ENCODE measurements at regions not wholly inside any gene's neighbourhood (a gene's known extent, or its start where the extent isn't known, plus 50 kb on each side); places are given as distances from the start of the nearest gene placed in this dataset.

DNA sequence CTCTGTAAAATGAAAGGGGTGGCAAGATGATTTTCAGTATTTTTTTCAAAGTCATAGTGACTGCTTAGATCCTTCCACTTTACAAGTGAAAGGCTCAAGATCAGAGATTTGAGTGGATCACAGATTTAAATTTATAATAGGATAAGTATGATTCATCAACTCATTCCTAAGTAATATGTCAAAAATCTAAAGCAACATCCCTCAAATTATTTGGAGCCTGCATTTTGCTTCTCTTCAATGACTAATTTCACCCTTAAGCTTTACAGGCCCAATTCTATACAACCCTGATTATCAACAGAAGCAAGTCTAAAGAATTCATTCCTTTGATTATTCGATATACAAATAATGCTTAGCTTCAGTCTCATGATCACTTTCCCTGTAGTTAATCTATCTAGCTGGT is 93.9 kb upstream of the HEY2 start:
- H3K36me3 ChIP-seq, result no peaks in the 10 kb centered on the region
- no peaks in the 10 kb centered on the region for H3K4me1 ChIP-seq
- no peaks in the 10 kb centered on the region for H3K9me3 ChIP-seq
- no peaks in the 10 kb centered on the region for H3K27me3 ChIP-seq
- no peak overlapping the region for H3K4me3 ChIP-seq
- no peak for DNase-seq (ENCODE audit: low spot score)
- H3K27ac ChIP-seq, result no peak overlapping the region
- TF ChIP-seq, protein P1, sequence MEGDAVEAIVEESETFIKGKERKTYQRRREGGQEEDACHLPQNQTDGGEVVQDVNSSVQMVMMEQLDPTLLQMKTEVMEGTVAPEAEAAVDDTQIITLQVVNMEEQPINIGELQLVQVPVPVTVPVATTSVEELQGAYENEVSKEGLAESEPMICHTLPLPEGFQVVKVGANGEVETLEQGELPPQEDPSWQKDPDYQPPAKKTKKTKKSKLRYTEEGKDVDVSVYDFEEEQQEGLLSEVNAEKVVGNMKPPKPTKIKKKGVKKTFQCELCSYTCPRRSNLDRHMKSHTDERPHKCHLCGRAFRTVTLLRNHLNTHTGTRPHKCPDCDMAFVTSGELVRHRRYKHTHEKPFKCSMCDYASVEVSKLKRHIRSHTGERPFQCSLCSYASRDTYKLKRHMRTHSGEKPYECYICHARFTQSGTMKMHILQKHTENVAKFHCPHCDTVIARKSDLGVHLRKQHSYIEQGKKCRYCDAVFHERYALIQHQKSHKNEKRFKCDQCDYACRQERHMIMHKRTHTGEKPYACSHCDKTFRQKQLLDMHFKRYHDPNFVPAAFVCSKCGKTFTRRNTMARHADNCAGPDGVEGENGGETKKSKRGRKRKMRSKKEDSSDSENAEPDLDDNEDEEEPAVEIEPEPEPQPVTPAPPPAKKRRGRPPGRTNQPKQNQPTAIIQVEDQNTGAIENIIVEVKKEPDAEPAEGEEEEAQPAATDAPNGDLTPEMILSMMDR (IDR thresholded peaks at IDR 0.05), result no peak

DNA sequence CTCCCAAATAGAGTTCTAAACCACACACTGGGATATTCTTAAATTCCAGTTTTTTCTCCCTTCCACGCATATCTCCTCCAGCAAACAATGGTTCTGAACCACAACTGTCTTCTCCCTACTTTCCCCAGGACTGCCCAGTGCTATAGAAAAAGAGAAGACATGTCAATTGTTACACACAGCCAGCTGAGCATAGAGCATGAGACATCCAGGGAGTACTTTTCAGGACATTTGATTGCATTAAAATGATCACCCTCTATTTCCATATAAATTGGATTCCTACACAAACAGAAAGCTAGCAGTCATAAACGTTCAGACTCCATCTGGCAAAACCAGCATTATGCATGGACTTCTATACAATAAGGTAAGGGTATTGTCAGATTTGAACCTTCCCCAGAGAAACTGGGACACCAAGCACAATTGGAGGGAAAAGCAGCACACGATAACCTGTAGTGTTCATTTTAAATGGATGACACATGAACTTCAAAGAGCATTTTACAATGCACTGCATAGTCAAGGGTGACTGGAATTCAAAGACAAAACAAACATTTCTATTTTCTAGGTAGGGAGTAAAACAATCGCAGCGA is 93.1 kb upstream of the HEY2 start:
- H3K4me1 ChIP-seq, result no peaks in the 10 kb centered on the region
- DNase-seq (ENCODE audit: low spot score), result no peak

DNA sequence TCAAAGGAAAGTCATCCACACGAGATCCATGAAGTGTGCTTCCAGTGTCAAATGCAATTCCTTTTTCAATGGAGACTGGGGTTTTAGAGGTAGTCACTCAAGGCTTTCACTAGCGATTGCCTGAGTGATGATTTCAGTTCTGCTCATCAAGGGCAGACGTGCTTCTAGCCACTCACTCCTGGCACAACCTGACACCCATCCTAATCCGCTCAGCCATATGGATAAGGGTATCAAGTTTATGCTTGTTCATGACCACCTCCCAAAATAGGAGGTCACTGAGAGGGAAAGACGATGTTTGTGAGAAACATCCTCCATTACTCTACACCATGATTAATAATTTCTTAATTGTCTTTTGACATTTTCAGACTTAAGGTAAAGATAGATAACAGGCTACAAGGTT is 91.3 kb upstream of the HEY2 start:
- TF ChIP-seq, protein P1 (IDR thresholded peaks at IDR 0.05), result no peak
- DNase-seq (ENCODE audit: low spot score), result no peak
- H3K27ac ChIP-seq, result no peak overlapping the region
- H3K36me3 ChIP-seq, result no peaks in the 10 kb centered on the region
- H3K4me1 ChIP-seq, result no peaks in the 10 kb centered on the region
- no peak overlapping the region for H3K4me3 ChIP-seq
- H3K27me3 ChIP-seq, result no peaks in the 10 kb centered on the region
- H3K9me3 ChIP-seq, result no peaks in the 10 kb centered on the region

More for the DNA sequence above, 93.1 kb upstream of the HEY2 start:
- Histone ChIP-seq H3K27me3 (no peaks in the 10 kb centered on the region), H3K36me3 (no peaks in the 10 kb centered on the region), H3K9me3 (no peaks in the 10 kb centered on the region), H3K4me3 (no peak overlapping the region), H3K27ac (no peak overlapping the region)
- TF ChIP-seq, protein P1 (IDR thresholded peaks at IDR 0.05), result no peak

DNA sequence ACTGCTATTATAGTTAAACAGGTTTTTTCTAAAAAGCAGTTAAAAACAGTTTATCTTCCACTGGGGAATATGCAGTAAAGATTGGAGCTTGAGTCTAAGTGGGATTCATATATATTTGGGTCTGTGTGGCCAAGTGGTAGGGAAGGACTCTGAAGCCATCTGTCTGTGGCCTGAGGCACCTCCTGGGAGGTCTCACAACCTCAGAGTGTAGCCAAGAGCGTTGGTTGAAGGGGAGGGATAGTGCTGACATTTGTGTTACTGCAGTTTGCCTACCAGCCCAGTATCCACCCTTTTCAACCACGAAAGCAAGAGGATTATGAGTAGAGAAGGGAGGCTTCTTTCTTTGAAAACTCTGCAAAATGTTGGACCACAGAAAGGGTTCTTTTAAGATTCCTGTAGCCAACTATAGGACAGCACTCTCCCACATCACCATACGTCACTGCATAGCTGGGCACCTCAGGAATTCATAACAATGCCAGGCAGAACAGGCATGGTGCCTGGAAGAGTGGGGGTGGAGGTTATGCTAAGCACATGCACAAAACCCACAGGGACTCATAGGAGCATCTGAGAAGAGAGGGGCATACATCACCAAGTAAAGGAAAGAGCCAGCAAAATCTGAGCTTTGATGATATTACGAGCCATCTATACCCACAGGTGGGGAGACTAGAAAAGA is 90.5 kb upstream of the HEY2 start:
- Histone ChIP-seq H3K9me3 (no peaks in the 10 kb centered on the region), H3K36me3 (no peaks in the 10 kb centered on the region), H3K4me3 (no peak overlapping the region), H3K27me3 (no peaks in the 10 kb centered on the region), H3K4me1 (no peaks in the 10 kb centered on the region), H3K27ac (no peak overlapping the region)
- no peak for DNase-seq (ENCODE audit: low spot score)
- TF ChIP-seq, protein P1 (IDR thresholded peaks at IDR 0.05), result no peak

DNA sequence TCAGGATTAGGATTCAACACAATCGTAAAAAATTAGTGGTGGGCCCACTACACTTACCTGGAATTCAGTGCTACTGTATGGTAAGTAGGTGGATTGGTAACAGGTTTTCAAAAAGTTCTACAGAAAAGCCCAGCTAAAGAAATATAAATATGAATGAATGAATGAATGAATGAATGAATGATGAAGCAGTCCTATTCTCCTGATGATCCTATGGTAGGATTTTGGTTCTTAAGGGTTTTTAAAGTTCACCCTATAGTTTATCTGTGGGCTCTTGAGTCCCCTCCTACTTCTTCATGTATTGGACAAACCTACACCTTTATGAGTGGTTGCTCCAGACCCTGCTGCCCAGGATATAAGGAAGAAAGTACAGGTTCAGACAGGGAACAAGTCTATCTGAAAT is 89.5 kb upstream of the HEY2 start:
- no peaks in the 10 kb centered on the region for H3K9me3 ChIP-seq

More for the DNA sequence above, 89.5 kb upstream of the HEY2 start:
- no peak overlapping the region for H3K4me3 ChIP-seq
- no peaks in the 10 kb centered on the region for H3K27me3 ChIP-seq
- no peaks in the 10 kb centered on the region for H3K36me3 ChIP-seq
- TF ChIP-seq, protein P1 (IDR thresholded peaks at IDR 0.05), result no peak
- H3K4me1 ChIP-seq, result no peaks in the 10 kb centered on the region
- no peak overlapping the region for H3K27ac ChIP-seq
- no peak for DNase-seq (ENCODE audit: low spot score)

Measured in right atrium auricular region (tissue), 2 donors.